Lower leg skin (tissue), 3 donors: ENCODE measurements at regions not wholly inside any gene's neighbourhood (a gene's known extent, or its start where the extent isn't known, plus 50 kb on each side); places are given as distances from the start of the nearest gene placed in this dataset.

Source experiments
- POLR2A ChIP-seq, 2 donors: fragments of 450-650 bp; IDR thresholded peaks; one replicate each; pipeline ENCODE4 v1.6.1; 2016 to 2017; ENCODE audit warnings: antibody characterized with exemption in 2 of 2, mild to moderate bottlenecking in 1 of 2, moderate library complexity in 1 of 2
- TF ChIP-seq, protein P1 (sequence below), 3 donors: fragments of 450-650 bp; IDR thresholded peaks; one replicate each; pipeline ENCODE4 v1.5.1; 2016; ENCODE audit warnings: antibody characterized with exemption in 3 of 3, mild to moderate bottlenecking in 3 of 3, moderate library complexity in 2 of 3

DNA sequence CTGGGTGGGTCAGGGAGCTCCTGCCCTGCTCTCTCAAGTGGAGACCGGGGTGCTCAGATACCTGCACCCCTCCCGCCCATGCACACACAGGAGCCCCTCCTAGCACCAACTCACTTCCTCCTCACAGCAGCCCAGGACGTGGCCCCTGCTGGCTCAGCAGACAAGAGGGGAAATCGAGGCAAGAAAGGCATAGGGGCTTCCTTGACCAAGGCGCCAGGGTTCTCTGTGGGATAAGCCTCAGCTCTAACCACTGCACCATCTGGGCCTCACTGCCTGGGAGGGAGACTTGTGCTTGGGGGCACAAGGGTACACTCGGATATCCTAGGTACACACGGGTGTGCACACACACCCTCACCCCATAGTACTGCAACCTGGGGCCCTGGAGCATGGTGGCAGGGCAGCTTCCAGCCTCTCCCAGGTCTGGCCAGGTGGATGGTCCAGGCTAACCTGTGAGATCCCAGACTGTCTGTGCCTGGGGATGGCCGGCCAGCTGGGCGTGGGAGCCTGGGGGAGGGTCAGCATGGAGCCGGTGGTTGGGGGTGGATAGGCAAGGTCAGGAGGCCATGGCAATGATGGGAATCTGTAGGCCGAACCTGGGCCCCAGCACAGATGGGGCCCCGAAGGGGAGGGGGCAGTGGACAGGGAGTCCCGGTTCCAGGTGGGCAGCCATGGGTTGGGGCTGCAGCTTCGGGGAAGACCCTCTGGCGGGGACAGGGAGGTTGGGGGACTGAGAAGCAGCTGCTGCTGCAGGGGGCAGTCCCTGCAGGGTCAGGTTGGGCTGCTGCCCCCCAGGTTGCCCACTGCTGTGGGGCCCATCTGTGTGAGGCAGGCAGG, 312.4 kb downstream of the TMEM121 start:
- TF ChIP-seq POLR2A (IDR thresholded peaks at IDR 0.05) = no peak
- TF ChIP-seq, protein P1, sequence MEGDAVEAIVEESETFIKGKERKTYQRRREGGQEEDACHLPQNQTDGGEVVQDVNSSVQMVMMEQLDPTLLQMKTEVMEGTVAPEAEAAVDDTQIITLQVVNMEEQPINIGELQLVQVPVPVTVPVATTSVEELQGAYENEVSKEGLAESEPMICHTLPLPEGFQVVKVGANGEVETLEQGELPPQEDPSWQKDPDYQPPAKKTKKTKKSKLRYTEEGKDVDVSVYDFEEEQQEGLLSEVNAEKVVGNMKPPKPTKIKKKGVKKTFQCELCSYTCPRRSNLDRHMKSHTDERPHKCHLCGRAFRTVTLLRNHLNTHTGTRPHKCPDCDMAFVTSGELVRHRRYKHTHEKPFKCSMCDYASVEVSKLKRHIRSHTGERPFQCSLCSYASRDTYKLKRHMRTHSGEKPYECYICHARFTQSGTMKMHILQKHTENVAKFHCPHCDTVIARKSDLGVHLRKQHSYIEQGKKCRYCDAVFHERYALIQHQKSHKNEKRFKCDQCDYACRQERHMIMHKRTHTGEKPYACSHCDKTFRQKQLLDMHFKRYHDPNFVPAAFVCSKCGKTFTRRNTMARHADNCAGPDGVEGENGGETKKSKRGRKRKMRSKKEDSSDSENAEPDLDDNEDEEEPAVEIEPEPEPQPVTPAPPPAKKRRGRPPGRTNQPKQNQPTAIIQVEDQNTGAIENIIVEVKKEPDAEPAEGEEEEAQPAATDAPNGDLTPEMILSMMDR (IDR thresholded peaks at IDR 0.05) = no peak
